ENCODE measurements at regions not wholly inside any gene's neighbourhood (a gene's known extent, or its start where the extent isn't known, plus 50 kb on each side); places are given as distances from the start of the nearest gene placed in this dataset.

DNA sequence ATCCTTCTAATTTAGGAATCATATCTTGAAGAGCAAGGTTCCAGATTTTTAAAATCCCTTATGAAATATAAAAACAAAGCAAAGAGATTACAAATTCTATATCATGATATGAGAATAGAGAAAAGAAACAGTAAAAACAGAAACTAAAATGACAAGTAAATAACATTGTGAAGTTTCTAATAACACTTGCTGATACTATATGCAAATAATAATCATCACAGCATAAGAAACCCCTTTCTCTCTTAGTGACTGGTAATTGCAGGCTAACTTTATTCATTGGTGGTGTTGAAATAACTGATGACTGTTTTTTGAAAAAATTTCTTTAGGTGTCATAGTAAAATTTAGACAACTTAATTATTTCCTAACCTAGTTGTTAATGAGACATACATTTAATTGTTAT lies 281.6 kb downstream of the PLA2G4A start:
- no peaks in the 10 kb centered on the region for H3K4me1 ChIP-seq (ENCODE audit: insufficient read depth)
- no peaks in the 10 kb centered on the region for H3F3A ChIP-seq (replicated peaks; ENCODE audit: low read depth)
- no peak overlapping the region for H3K4me2 ChIP-seq
- H3K27me3 ChIP-seq (ENCODE audit: insufficient read depth), result no peaks in the 10 kb centered on the region
- Mint-ChIP-seq H3K27me3 (ENCODE audit: insufficient read depth, low read depth, poor library complexity) (no peaks in the 10 kb centered on the region), H3K27ac (no peak overlapping the region), H3K9me3 (no peaks in the 10 kb centered on the region), H3K4me1 (no peaks in the 10 kb centered on the region), H3K4me3 (no peak overlapping the region), H3K36me3 (ENCODE audit: low read depth) (no peaks in the 10 kb centered on the region)
- no peak overlapping the region for H3K4me3 ChIP-seq
- H4K20me1 ChIP-seq (replicated peaks; ENCODE audit: insufficient read depth), result no peaks in the 10 kb centered on the region
- no peak overlapping the region for H3K27ac ChIP-seq (ENCODE audit: low read depth)
- H3K79me2 ChIP-seq (replicated peaks; ENCODE audit: insufficient read depth), result no peaks in the 10 kb centered on the region
- DNase-seq (ENCODE audit: low spot score) (no peak), ATAC-seq (no peak)
- no peaks in the 10 kb centered on the region for H3K9me2 ChIP-seq (ENCODE audit: insufficient read depth)
- TF ChIP-seq, protein P1, sequence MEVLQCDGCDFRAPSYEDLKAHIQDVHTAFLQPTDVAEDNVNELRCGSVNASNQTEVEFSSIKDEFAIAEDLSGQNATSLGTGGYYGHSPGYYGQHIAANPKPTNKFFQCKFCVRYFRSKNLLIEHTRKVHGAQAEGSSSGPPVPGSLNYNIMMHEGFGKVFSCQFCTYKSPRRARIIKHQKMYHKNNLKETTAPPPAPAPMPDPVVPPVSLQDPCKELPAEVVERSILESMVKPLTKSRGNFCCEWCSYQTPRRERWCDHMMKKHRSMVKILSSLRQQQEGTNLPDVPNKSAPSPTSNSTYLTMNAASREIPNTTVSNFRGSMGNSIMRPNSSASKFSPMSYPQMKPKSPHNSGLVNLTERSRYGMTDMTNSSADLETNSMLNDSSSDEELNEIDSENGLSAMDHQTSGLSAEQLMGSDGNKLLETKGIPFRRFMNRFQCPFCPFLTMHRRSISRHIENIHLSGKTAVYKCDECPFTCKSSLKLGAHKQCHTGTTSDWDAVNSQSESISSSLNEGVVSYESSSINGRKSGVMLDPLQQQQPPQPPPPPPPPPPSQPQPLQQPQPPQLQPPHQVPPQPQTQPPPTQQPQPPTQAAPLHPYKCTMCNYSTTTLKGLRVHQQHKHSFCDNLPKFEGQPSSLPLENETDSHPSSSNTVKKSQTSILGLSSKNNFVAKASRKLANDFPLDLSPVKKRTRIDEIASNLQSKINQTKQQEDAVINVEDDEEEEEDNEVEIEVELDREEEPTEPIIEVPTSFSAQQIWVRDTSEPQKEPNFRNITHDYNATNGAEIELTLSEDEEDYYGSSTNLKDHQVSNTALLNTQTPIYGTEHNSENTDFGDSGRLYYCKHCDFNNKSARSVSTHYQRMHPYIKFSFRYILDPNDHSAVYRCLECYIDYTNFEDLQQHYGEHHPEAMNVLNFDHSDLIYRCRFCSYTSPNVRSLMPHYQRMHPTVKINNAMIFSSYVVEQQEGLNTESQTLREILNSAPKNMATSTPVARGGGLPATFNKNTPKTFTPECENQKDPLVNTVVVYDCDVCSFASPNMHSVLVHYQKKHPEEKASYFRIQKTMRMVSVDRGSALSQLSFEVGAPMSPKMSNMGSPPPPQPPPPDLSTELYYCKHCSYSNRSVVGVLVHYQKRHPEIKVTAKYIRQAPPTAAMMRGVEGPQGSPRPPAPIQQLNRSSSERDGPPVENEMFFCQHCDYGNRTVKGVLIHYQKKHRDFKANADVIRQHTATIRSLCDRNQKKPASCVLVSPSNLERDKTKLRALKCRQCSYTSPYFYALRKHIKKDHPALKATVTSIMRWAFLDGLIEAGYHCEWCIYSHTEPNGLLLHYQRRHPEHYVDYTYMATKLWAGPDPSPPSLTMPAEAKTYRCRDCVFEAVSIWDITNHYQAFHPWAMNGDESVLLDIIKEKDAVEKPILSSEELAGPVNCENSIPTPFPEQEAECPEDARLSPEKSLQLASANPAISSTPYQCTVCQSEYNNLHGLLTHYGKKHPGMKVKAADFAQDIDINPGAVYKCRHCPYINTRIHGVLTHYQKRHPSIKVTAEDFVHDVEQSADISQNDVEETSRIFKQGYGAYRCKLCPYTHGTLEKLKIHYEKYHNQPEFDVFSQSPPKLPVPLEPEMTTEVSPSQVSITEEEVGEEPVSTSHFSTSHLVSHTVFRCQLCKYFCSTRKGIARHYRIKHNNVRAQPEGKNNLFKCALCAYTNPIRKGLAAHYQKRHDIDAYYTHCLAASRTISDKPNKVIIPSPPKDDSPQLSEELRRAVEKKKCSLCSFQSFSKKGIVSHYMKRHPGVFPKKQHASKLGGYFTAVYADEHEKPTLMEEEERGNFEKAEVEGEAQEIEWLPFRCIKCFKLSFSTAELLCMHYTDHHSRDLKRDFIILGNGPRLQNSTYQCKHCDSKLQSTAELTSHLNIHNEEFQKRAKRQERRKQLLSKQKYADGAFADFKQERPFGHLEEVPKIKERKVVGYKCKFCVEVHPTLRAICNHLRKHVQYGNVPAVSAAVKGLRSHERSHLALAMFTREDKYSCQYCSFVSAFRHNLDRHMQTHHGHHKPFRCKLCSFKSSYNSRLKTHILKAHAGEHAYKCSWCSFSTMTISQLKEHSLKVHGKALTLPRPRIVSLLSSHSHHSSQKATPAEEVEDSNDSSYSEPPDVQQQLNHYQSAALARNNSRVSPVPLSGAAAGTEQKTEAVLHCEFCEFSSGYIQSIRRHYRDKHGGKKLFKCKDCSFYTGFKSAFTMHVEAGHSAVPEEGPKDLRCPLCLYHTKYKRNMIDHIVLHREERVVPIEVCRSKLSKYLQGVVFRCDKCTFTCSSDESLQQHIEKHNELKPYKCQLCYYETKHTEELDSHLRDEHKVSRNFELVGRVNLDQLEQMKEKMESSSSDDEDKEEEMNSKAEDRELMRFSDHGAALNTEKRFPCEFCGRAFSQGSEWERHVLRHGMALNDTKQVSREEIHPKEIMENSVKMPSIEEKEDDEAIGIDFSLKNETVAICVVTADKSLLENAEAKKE (CRISPR knock-in tag; IDR thresholded peaks at IDR 0.05), result no peak
- no peak overlapping the region for H2AFZ ChIP-seq
- H3K36me3 ChIP-seq (ENCODE audit: insufficient read depth), result no peaks in the 10 kb centered on the region

DNA sequence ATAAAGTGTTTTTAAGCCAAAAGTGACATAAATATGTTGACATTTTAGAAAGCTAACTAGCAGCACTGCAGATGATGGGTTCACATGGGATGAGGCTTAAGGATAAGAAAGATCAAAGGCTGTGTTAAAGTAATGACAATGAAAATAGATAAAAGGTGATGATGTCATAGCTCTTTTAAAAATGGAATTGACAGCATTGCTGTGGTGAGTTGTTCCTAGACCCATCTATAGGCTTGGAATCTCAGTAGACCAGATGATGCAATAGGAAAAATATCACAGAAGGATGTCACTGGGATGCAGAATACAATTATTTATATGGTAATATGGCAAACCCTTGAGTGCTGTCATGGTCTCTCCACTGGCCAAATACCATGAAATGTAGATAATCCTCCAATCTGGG lies 286.0 kb downstream of the PLA2G4A start:
- H3K4me3 ChIP-seq, result no peak overlapping the region
- ATAC-seq (no peak), DNase-seq (ENCODE audit: low spot score) (no peak)
- no peaks in the 10 kb centered on the region for H3K79me2 ChIP-seq (replicated peaks; ENCODE audit: insufficient read depth)
- Mint-ChIP-seq H3K27ac (no peak overlapping the region), H3K4me1 (no peaks in the 10 kb centered on the region), H3K9me3 (no peaks in the 10 kb centered on the region), H3K36me3 (ENCODE audit: low read depth) (no peaks in the 10 kb centered on the region), H3K27me3 (ENCODE audit: insufficient read depth, low read depth, poor library complexity) (no peaks in the 10 kb centered on the region), H3K4me3 (no peak overlapping the region)
- H3K36me3 ChIP-seq (ENCODE audit: insufficient read depth), result no peaks in the 10 kb centered on the region
- H3F3A ChIP-seq (replicated peaks; ENCODE audit: low read depth), result no peaks in the 10 kb centered on the region
- H3K9me2 ChIP-seq (ENCODE audit: insufficient read depth), result no peaks in the 10 kb centered on the region
- no peaks in the 10 kb centered on the region for H4K20me1 ChIP-seq (replicated peaks; ENCODE audit: insufficient read depth)
- no peak overlapping the region for H3K4me2 ChIP-seq
- no peaks in the 10 kb centered on the region for H3K27me3 ChIP-seq (ENCODE audit: insufficient read depth)
- no peak overlapping the region for H3K27ac ChIP-seq (ENCODE audit: low read depth)
- no peak overlapping the region for H2AFZ ChIP-seq
- no peaks in the 10 kb centered on the region for H3K4me1 ChIP-seq (ENCODE audit: insufficient read depth)
- TF ChIP-seq, protein P1 (CRISPR knock-in tag; IDR thresholded peaks at IDR 0.05), result no peak
- TF ChIP-seq STAT1 (IDR thresholded peaks at IDR 0.05; ENCODE audit: unreplicated experiment), result no peak
- TF ChIP-seq, protein P2, sequence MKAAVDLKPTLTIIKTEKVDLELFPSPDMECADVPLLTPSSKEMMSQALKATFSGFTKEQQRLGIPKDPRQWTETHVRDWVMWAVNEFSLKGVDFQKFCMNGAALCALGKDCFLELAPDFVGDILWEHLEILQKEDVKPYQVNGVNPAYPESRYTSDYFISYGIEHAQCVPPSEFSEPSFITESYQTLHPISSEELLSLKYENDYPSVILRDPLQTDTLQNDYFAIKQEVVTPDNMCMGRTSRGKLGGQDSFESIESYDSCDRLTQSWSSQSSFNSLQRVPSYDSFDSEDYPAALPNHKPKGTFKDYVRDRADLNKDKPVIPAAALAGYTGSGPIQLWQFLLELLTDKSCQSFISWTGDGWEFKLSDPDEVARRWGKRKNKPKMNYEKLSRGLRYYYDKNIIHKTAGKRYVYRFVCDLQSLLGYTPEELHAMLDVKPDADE (IDR thresholded peaks at IDR 0.05), result no peak
- no peak for TF ChIP-seq EZH2 (IDR thresholded peaks at IDR 0.05; ENCODE audit: low read depth, unreplicated experiment)
- TF ChIP-seq EZH2phosphoT487 (IDR thresholded peaks at IDR 0.05; ENCODE audit: unreplicated experiment), result no peak
- no peak for TF ChIP-seq NANOG (IDR thresholded peaks at IDR 0.05; ENCODE audit: borderline replicate concordance)

Measured in GM23338 (cell line).